Amygdala (tissue), 56 donors: ENCODE measurements at regions not wholly inside any gene's neighbourhood (a gene's known extent, or its start where the extent isn't known, plus 50 kb on each side); places are given as distances from the start of the nearest gene placed in this dataset.
A peak's percentile ranks its signal among the peaks of the same experiment; 100 is the strongest.

Experiments
- DNase-seq, 56 donors: peaks; one replicate each; lab custom pipeline; 2025; lab: John Stamatoyannopoulos, UW

GRCh38 chr5:160175438-160176218 lies 53.7 kb upstream of the FABP6 start:
- DNase-seq, result peak in 55 of 56 donors; percentile 24 to 96 (median 71)

- DNase-seq, result no peak
These were observed 54.4 kb upstream of the FABP6 start for GRCh38 chr5:160174780-160175437.

- DNase-seq, result no peak
These were observed 55.0 kb upstream of the FABP6 start for GRCh38 chr5:160174290-160174689.

GRCh38 chr5:160171666-160172065 lies 52.4 kb upstream of the PWWP2A start:
- no peak for DNase-seq

GRCh38 chr5:160169326-160169725 lies 50.1 kb upstream of the PWWP2A start:
- DNase-seq, result no peak
